ENCODE measurements at regions not wholly inside any gene's neighbourhood (a gene's known extent, or its start where the extent isn't known, plus 50 kb on each side); places are given as distances from the start of the nearest gene placed in this dataset.

DNA sequence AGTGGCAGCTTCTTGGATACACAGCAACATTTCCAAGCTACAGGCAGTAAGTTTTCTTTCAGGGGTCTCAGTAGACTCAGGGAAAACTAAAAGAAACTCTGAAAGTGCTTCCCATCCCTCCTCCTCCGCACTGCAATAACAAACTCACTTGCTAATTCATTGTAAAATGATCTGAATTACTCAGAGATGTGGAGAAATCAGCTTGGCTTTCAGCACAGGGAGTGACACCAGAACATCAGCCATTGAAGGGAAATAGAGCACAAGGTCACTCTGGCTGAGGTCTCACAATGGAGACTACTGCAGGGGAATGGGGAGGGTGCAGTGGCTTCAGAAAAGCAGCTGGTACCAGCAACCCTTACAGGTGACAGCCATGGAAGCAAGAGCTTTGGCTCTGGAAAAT is 137.3 kb upstream of the SERP2 start:
- Histone ChIP-seq H3K27ac (ENCODE audit: low read depth in 1 of 2, low read length in 2 of 2) (peak overlapping the region in 1 of 2 donors; percentile 97), H3K36me3 (ENCODE audit: control insufficient read depth in 1 of 2, insufficient read depth in 2 of 2, low read length in 1 of 2) (no peaks in the 10 kb centered on the region), H3K4me3 (ENCODE audit: low read length in 2 of 2) (no peak overlapping the region), H3K27me3 (ENCODE audit: control insufficient read depth in 1 of 2, insufficient read depth in 2 of 2, low read length in 1 of 2) (no peaks in the 10 kb centered on the region), H3K9me3 (ENCODE audit: control insufficient read depth, low read length) (no peaks in the 10 kb centered on the region), H3K4me1 (ENCODE audit: control insufficient read depth in 1 of 2, insufficient read depth in 2 of 2, low read length in 2 of 2) (peaks cover 6% of the 10 kb centered on the region in 2 donors)
- intact Hi-C loops (cut with DNase I), result loop anchor here (5.0 kb wide), 2 partner anchors 36 to 76 kb away; no protein-coding TSS in a partner anchor
- 93 to 94% methylated on average over 1 of the region's 1 CpG for WGBS, 2 donors
- ATAC-seq (ENCODE audit: low FRiP score), result peak; percentile 68
- DNase-seq, result no peak

DNA sequence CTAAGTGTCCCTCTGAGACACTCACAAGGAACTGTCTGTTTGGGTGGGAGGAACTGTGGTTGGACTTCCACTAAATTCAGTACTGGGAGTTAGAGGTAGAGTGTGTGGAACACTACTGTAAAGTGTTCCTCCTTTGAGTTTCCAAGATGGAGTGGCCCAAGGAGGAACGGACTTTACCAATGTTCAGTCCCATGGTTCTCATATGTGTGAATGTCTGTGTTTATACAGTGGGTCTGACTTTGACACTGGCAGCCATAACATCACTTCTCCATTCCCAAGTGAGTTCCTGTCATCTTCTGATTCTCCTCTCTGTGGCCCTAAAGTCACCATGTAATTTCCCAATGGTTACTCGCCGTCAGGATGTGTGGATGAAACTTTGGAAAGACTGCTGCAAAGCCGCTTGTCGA is 136.8 kb upstream of the SERP2 start:
- H3K27ac ChIP-seq (ENCODE audit: low read depth in 1 of 2, low read length in 2 of 2), result peak overlapping the region; percentile 33 to 97
- H3K27me3 ChIP-seq (ENCODE audit: control insufficient read depth in 1 of 2, insufficient read depth in 2 of 2, low read length in 1 of 2), result no peaks in the 10 kb centered on the region
- no peak overlapping the region for H3K4me3 ChIP-seq (ENCODE audit: low read length in 2 of 2)
- DNase-seq, result no peak
- peaks cover 6% of the 10 kb centered on the region in 2 donors for H3K4me1 ChIP-seq (ENCODE audit: control insufficient read depth in 1 of 2, insufficient read depth in 2 of 2, low read length in 2 of 2)
- intact Hi-C loops (cut with DNase I), result loop anchor here (5.0 kb wide), 2 partner anchors 35 to 75 kb away; no protein-coding TSS in a partner anchor
- ATAC-seq (ENCODE audit: low FRiP score), result no peak
- no peaks in the 10 kb centered on the region for H3K9me3 ChIP-seq (ENCODE audit: control insufficient read depth, low read length)
- 16 to 22% methylated on average over 5 of the region's 5 CpGs for WGBS, 2 donors
- no peaks in the 10 kb centered on the region for H3K36me3 ChIP-seq (ENCODE audit: control insufficient read depth in 1 of 2, insufficient read depth in 2 of 2, low read length in 1 of 2)

DNA sequence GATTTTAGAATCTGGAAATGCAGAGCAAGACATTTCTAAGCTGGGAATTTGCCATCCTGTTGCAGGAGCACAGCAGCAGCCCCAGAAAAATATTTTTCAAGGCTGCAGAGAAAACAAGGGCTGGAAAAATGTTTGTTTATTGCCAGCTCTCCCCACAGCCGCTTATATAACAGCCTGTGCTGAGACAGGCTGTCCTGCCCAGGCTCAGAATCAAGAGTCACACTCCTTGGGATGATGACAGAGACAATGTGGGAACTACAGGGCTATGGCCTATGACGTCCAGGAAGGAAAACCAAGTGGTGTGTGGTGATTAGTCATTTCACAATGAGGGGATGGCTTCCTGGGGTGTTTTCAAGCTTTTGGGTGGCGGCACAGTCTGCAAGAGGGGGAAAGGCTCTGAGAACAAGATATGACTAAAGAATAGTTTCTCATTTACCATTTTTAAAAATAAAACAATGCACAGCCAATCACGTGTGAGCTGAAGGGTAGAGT is 136.3 kb upstream of the SERP2 start:
- peaks cover 6% of the 10 kb centered on the region in 2 donors for H3K4me1 ChIP-seq (ENCODE audit: control insufficient read depth in 1 of 2, insufficient read depth in 2 of 2, low read length in 2 of 2)
- no peaks in the 10 kb centered on the region for H3K27me3 ChIP-seq (ENCODE audit: control insufficient read depth in 1 of 2, insufficient read depth in 2 of 2, low read length in 1 of 2)
- H3K9me3 ChIP-seq (ENCODE audit: control insufficient read depth, low read length), result no peaks in the 10 kb centered on the region
- 6 to 9% methylated on average over 4 of the region's 4 CpGs for WGBS, 2 donors
- DNase-seq (peak in 1 of 2 donors; percentile 73), ATAC-seq (ENCODE audit: low FRiP score) (peak; percentile 95)
- intact Hi-C loops (cut with DNase I), result loop anchor here (5.0 kb wide), 2 partner anchors 35 to 75 kb away; no protein-coding TSS in a partner anchor
- peak overlapping the region; percentile 33 to 97 for H3K27ac ChIP-seq (ENCODE audit: low read depth in 1 of 2, low read length in 2 of 2)
- no peak overlapping the region for H3K4me3 ChIP-seq (ENCODE audit: low read length in 2 of 2)
- no peaks in the 10 kb centered on the region for H3K36me3 ChIP-seq (ENCODE audit: control insufficient read depth in 1 of 2, insufficient read depth in 2 of 2, low read length in 1 of 2)

DNA sequence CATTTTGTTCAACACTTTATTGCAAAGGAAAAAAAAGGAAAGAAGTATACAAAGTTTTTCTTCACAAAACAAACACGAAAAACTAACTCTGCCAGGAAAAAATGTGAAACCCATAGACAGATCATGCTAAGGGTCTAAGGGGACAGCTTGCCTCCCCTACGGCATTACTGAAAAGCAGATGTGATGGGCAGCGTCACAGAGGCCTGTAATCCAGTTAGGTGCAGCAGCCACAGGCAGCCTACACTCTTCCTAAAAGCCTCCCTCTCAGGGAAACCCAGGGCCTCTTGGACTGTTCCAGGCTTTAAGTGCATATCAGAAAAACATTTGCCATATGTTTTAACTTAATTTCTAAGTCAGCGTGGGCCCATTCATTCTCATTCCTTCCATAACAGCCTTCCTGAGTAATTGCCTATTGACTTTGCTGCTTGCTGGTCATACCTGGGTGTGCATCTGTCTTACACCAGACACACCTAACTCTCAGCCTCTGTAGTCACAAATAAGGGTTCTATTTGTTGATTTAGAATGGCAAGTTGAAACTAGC is 135.7 kb upstream of the SERP2 start:
- WGBS, 2 donors, result 87% methylated on average over 4 of the region's 4 CpGs
- DNase-seq (no peak), ATAC-seq (ENCODE audit: low FRiP score) (no peak)
- Histone ChIP-seq H3K27ac (ENCODE audit: low read depth in 1 of 2, low read length in 2 of 2) (peak overlapping the region; percentile 9 to 95), H3K9me3 (ENCODE audit: control insufficient read depth, low read length) (no peaks in the 10 kb centered on the region), H3K27me3 (ENCODE audit: control insufficient read depth in 1 of 2, insufficient read depth in 2 of 2, low read length in 1 of 2) (no peaks in the 10 kb centered on the region), H3K4me1 (ENCODE audit: control insufficient read depth in 1 of 2, insufficient read depth in 2 of 2, low read length in 2 of 2) (peaks cover 6% of the 10 kb centered on the region in 2 donors), H3K4me3 (ENCODE audit: low read length in 2 of 2) (no peak overlapping the region), H3K36me3 (ENCODE audit: control insufficient read depth in 1 of 2, insufficient read depth in 2 of 2, low read length in 1 of 2) (no peaks in the 10 kb centered on the region)
- intact Hi-C loops (cut with DNase I), result loop anchor here (5.0 kb wide), 2 partner anchors 34 to 74 kb away; no protein-coding TSS in a partner anchor

DNA sequence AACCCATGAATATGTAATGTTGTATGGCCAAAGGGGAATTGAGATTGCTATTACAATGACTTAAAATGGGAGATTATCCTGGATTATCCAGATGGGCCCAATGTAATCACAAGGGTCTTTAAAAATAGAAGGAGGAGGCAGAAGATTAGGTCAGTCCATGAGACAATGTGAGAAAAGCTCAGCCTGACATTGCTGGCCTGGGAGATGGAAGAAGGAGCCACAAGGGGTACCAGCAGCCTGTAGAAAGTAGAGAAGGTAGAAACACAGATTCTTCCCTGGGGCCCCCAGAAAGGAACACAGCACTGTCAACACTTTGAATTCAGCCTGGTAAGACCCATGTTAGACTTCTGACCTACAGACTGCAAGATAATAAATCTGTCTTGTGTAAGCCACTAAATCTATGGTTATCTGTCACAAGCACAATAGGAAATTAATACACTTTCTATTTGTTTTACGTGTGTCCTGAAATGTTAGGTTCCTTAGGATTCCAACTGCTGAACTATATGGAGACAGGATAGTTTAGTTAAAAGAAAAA is 132.9 kb upstream of the SERP2 start:
- Histone ChIP-seq H3K27me3 (ENCODE audit: control insufficient read depth in 1 of 2, insufficient read depth in 2 of 2, low read length in 1 of 2) (no peaks in the 10 kb centered on the region), H3K36me3 (ENCODE audit: control insufficient read depth in 1 of 2, insufficient read depth in 2 of 2, low read length in 1 of 2) (no peaks in the 10 kb centered on the region), H3K4me3 (ENCODE audit: low read length in 2 of 2) (no peak overlapping the region), H3K27ac (ENCODE audit: low read depth in 1 of 2, low read length in 2 of 2) (no peak overlapping the region), H3K9me3 (ENCODE audit: control insufficient read depth, low read length) (no peaks in the 10 kb centered on the region), H3K4me1 (ENCODE audit: control insufficient read depth in 1 of 2, insufficient read depth in 2 of 2, low read length in 2 of 2) (peaks cover 6% of the 10 kb centered on the region in 2 donors)
- ATAC-seq (ENCODE audit: low FRiP score) (no peak), DNase-seq (no peak)
- 96% methylated on average over 1 of the region's 1 CpG for WGBS, 2 donors
- intact Hi-C loops (cut with DNase I), result no loop called here

DNA sequence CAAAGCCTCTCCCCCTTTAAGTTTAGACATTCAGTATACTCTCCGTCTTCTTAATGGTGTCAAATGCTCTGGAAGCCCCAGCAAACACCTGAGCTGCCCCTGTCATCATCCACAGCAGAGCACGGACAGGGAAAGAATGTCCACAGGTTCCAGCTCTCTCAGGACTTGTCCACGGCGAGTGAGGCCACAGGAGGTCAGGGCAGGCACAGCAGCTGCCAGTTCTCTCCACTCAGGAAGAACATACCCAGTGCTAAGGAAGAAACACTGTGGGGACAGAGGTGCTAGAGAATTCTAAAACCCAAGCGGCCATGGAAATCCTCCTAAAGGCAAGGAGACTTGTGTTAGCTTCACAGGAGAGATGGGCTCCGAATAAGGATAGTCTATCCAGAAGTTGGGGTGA is 132.0 kb upstream of the SERP2 start:
- 86 to 93% methylated on average over 6 of the region's 6 CpGs for WGBS, 2 donors
- no peak overlapping the region for H3K27ac ChIP-seq (ENCODE audit: low read depth in 1 of 2, low read length in 2 of 2)
- DNase-seq (no peak), ATAC-seq (ENCODE audit: low FRiP score) (no peak)
- H3K4me1 ChIP-seq (ENCODE audit: control insufficient read depth in 1 of 2, insufficient read depth in 2 of 2, low read length in 2 of 2), result peaks cover 2 to 6% of the 10 kb centered on the region in 2 donors
- H3K4me3 ChIP-seq (ENCODE audit: low read length in 2 of 2), result no peak overlapping the region
- intact Hi-C loops (cut with DNase I), result no loop called here
- no peaks in the 10 kb centered on the region for H3K36me3 ChIP-seq (ENCODE audit: control insufficient read depth in 1 of 2, insufficient read depth in 2 of 2, low read length in 1 of 2)
- no peaks in the 10 kb centered on the region for H3K27me3 ChIP-seq (ENCODE audit: control insufficient read depth in 1 of 2, insufficient read depth in 2 of 2, low read length in 1 of 2)
- no peaks in the 10 kb centered on the region for H3K9me3 ChIP-seq (ENCODE audit: control insufficient read depth, low read length)

DNA sequence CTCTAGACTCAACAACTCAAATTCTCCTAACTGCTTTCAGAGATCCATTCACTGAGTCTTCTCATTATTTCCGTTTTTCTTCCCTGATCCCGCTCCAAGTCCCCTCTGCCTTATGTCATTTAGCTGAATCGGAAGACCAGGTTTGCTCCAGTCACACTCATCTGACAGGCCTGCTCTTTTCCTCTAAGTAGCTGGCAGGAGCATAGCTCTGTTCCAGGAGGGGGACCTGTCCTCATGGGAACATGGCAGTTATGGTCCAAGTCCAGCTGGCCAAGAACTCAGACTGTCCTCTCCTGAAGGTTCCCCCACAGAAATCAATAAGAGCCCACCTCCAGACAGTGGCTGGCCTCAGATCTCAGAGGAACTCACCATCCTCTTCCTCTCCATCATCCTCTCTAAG is 130.9 kb upstream of the SERP2 start:
- 94 to 95% methylated on average over 3 of the region's 3 CpGs for WGBS, 2 donors
- no peak overlapping the region for H3K27ac ChIP-seq (ENCODE audit: low read depth in 1 of 2, low read length in 2 of 2)
- no peaks in the 10 kb centered on the region for H3K27me3 ChIP-seq (ENCODE audit: control insufficient read depth in 1 of 2, insufficient read depth in 2 of 2, low read length in 1 of 2)
- H3K9me3 ChIP-seq (ENCODE audit: control insufficient read depth, low read length), result no peaks in the 10 kb centered on the region
- intact Hi-C loops (cut with DNase I), result no loop called here
- ATAC-seq (ENCODE audit: low FRiP score) (peak; percentile 12), DNase-seq (no peak)
- peaks cover 0 to 5% of the 10 kb centered on the region in 2 donors for H3K4me1 ChIP-seq (ENCODE audit: control insufficient read depth in 1 of 2, insufficient read depth in 2 of 2, low read length in 2 of 2)
- H3K4me3 ChIP-seq (ENCODE audit: low read length in 2 of 2), result no peak overlapping the region
- no peaks in the 10 kb centered on the region for H3K36me3 ChIP-seq (ENCODE audit: control insufficient read depth in 1 of 2, insufficient read depth in 2 of 2, low read length in 1 of 2)

DNA sequence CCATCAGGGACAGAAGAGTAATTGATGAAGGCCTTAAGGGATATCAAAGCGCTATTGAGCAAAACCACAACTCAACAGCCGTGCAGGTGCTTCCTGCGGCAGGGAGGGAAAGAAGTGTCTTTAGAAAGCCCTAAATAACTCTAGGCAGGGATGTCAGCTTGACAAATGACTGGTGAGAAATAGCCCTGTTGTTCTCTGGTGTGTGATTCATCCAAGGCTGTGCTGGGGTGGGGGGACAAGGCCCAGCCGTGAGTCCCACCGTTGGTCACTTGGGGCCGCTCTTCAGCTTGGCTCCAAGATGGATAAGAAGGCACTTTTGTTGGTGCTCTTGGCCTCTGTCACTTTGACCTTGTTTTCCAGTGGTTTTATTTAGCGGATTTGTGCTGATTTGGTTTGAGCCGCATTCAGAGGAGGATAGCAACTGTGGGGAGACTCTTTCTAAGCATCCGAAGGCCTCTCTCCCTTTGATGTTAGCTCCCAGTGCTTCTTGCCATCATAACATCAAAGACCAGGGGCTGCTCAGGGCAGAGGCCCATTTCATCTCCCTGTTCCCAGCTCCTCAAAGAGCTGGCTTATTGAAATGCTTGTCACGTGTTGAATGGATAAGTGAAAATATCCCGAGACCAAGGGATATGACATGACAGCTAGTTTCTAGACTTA is 130.3 kb upstream of the SERP2 start:
- no peak overlapping the region for H3K27ac ChIP-seq (ENCODE audit: low read depth in 1 of 2, low read length in 2 of 2)

DNA sequence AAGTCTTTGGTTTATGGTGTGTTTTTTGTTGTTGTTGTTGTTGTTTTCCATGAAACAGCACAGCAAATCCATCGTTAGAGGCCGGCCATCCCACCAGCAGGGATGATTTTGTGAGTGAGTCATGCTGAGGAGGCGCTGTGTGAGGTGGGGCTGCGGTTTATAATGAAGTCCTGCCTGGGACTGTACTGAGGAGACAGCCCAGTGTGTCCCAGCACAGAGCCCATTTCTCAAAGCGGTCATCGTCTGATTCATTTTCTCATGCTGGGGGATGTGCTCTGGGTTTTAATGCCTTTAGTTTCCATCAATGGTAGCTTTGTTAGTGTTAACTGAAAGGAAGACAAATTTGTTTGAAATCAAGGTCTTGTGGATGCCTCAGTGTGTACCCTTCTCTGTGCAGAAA is 129.3 kb upstream of the SERP2 start:
- intact Hi-C loops (cut with DNase I), result no loop called here
- H3K9me3 ChIP-seq (ENCODE audit: control insufficient read depth, low read length), result no peaks in the 10 kb centered on the region
- H3K27me3 ChIP-seq (ENCODE audit: control insufficient read depth in 1 of 2, insufficient read depth in 2 of 2, low read length in 1 of 2), result no peaks in the 10 kb centered on the region

More for the DNA sequence above, 130.3 kb upstream of the SERP2 start:
- WGBS, 2 donors, result 65 to 75% methylated on average over 11 of the region's 11 CpGs
- DNase-seq, result no peak
- Histone ChIP-seq H3K4me3 (ENCODE audit: low read length in 2 of 2) (no peak overlapping the region), H3K27me3 (ENCODE audit: control insufficient read depth in 1 of 2, insufficient read depth in 2 of 2, low read length in 1 of 2) (no peaks in the 10 kb centered on the region), H3K36me3 (ENCODE audit: control insufficient read depth in 1 of 2, insufficient read depth in 2 of 2, low read length in 1 of 2) (no peaks in the 10 kb centered on the region), H3K9me3 (ENCODE audit: control insufficient read depth, low read length) (no peaks in the 10 kb centered on the region), H3K4me1 (ENCODE audit: control insufficient read depth in 1 of 2, insufficient read depth in 2 of 2, low read length in 2 of 2) (no peaks in the 10 kb centered on the region)
- intact Hi-C loops (cut with DNase I), result no loop called here
- ATAC-seq (ENCODE audit: low FRiP score), result peak; percentile 36

More for the DNA sequence above, 129.3 kb upstream of the SERP2 start:
- Histone ChIP-seq H3K27ac (ENCODE audit: low read depth in 1 of 2, low read length in 2 of 2) (no peak overlapping the region), H3K4me1 (ENCODE audit: control insufficient read depth in 1 of 2, insufficient read depth in 2 of 2, low read length in 2 of 2) (peaks cover 0 to 2% of the 10 kb centered on the region in 2 donors), H3K4me3 (ENCODE audit: low read length in 2 of 2) (no peak overlapping the region), H3K36me3 (ENCODE audit: control insufficient read depth in 1 of 2, insufficient read depth in 2 of 2, low read length in 1 of 2) (no peaks in the 10 kb centered on the region)
- DNase-seq (no peak), ATAC-seq (ENCODE audit: low FRiP score) (no peak)
- WGBS, 2 donors, result 87 to 88% methylated on average over 6 of the region's 6 CpGs
